Activated T-cell treated with anti-CD3 and anti-CD28 coated beads for 48 hours (primary cell): ENCODE measurements at regions not wholly inside any gene's neighbourhood (a gene's known extent, or its start where the extent isn't known, plus 50 kb on each side); places are given as distances from the start of the nearest gene placed in this dataset.
"Not testable (repeated sequence)": the region's sequence is repeated elsewhere in the genome, so short reads cannot be mapped to it uniquely, and the experiment has no call there.

Experiments used
- DNase-seq: peaks from one replicate; pipeline ENCODE4 v3.0.0-alpha.2; 2020; ENCODE audit warnings: low read depth

- DNase-seq, result no peak
These were observed 136.3 kb upstream of the ESR1 start for GRCh38 chr6:151671195-151671594.

- no peak for DNase-seq
These were observed 132.9 kb upstream of the ESR1 start for GRCh38 chr6:151674578-151674977.

- DNase-seq, result peak; percentile 27
These were observed 131.6 kb upstream of the ESR1 start for GRCh38 chr6:151675746-151676459.

GRCh38 chr6:151676460-151676945, 131.0 kb upstream of the ESR1 start:
- no peak for DNase-seq

- DNase-seq, result no peak
These were observed 130.1 kb upstream of the ESR1 start for GRCh38 chr6:151677404-151677803.

GRCh38 chr6:151679081-151679480, 128.4 kb upstream of the ESR1 start:
- DNase-seq, result peak; percentile 24

- no peak for DNase-seq
These were observed 127.5 kb upstream of the ESR1 start for GRCh38 chr6:151679941-151680340.

- no peak for DNase-seq
These were observed 126.5 kb upstream of the ESR1 start for GRCh38 chr6:151680846-151681432.

GRCh38 chr6:151681433-151682059, 125.9 kb upstream of the ESR1 start:
- no peak for DNase-seq

- no peak for DNase-seq
These were observed 125.2 kb upstream of the ESR1 start for GRCh38 chr6:151682251-151682650.

GRCh38 chr6:151682922-151683321, 124.6 kb upstream of the ESR1 start:
- DNase-seq, result no peak

- DNase-seq, result no peak
These were observed 124.1 kb upstream of the ESR1 start for GRCh38 chr6:151683381-151683780.

- no peak for DNase-seq
These were observed 117.8 kb upstream of the ESR1 start for GRCh38 chr6:151689499-151690201.

- DNase-seq, result no peak
These were observed 117.2 kb upstream of the ESR1 start for GRCh38 chr6:151690303-151690702.

GRCh38 chr6:151690768-151691562, 116.5 kb upstream of the ESR1 start:
- DNase-seq, result no peak

GRCh38 chr6:151692216-151692615, 115.3 kb upstream of the ESR1 start:
- DNase-seq, result no peak

- DNase-seq, result no peak
These were observed 114.1 kb upstream of the ESR1 start for GRCh38 chr6:151693366-151693765.

GRCh38 chr6:151695156-151695555, 112.3 kb upstream of the ESR1 start:
- DNase-seq, result no peak

GRCh38 chr6:151696302-151696701, 111.2 kb upstream of the ESR1 start:
- DNase-seq, result not testable (repeated sequence)

GRCh38 chr6:151698931-151699700, 108.4 kb upstream of the ESR1 start:
- no peak for DNase-seq

GRCh38 chr6:151699719-151700118, 107.8 kb upstream of the ESR1 start:
- DNase-seq, result no peak
